ENCODE measurements at regions not wholly inside any gene's neighbourhood (a gene's known extent, or its start where the extent isn't known, plus 50 kb on each side); places are given as distances from the start of the nearest gene placed in this dataset.

DNA sequence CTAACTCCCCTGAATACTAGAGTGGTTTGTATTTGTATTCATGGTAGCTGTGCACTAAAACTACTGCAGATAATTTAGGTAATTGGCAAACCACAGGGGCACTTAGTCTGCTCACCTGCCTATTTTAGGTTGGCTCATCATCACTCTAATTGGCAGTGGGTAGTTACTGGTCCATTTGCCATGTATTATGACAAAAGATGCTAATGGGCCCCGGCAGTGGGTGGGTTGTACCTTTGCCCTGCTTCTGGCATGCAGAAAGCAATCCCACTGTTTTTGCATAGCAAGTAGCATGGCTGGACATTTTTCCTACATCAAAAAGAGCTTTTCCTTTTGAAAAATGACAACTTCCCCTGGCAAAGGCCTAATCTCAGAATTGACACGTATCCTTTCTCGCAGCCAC, 741.4 kb upstream of the MAP3K7 start:
- ATAC-seq: no peak
- no peaks in the 10 kb centered on the region for H3K36me3 ChIP-seq (ENCODE audit: low read depth)
- TF ChIP-seq, protein P1, sequence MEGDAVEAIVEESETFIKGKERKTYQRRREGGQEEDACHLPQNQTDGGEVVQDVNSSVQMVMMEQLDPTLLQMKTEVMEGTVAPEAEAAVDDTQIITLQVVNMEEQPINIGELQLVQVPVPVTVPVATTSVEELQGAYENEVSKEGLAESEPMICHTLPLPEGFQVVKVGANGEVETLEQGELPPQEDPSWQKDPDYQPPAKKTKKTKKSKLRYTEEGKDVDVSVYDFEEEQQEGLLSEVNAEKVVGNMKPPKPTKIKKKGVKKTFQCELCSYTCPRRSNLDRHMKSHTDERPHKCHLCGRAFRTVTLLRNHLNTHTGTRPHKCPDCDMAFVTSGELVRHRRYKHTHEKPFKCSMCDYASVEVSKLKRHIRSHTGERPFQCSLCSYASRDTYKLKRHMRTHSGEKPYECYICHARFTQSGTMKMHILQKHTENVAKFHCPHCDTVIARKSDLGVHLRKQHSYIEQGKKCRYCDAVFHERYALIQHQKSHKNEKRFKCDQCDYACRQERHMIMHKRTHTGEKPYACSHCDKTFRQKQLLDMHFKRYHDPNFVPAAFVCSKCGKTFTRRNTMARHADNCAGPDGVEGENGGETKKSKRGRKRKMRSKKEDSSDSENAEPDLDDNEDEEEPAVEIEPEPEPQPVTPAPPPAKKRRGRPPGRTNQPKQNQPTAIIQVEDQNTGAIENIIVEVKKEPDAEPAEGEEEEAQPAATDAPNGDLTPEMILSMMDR (IDR thresholded peaks at IDR 0.05): no peak
- intact Hi-C loops (cut with DNase I, micrococcal nuclease): no loop called here
- no peak overlapping the region for H3K4me3 ChIP-seq
- H3K9me3 ChIP-seq: no peaks in the 10 kb centered on the region
- H3K4me1 ChIP-seq (ENCODE audit: low read depth): no peaks in the 10 kb centered on the region
- no peak for DNase-seq

DNA sequence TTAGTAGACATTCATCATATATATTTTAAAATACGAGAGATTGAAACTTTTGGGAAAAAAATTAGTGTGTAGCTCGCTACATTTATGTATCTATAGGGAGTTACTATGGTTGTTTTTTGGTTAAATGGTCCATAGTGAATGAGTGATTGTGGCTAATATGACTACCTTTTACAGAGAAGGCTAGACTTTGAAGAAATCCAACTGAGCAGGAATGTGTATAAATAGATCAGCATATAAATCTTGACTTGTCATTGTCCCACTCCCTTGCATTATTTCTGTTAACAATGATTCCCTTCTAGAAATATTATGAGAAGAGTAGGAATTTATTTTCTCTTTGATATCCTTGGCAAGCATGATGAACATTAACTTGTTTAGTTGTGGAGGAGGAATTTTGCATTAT, 737.8 kb upstream of the MAP3K7 start:
- intact Hi-C loops (cut with DNase I, micrococcal nuclease): no loop called here
- DNase-seq (no peak), ATAC-seq (no peak)
- Histone ChIP-seq H3K4me1 (ENCODE audit: low read depth) (no peaks in the 10 kb centered on the region), H3K36me3 (ENCODE audit: low read depth) (no peaks in the 10 kb centered on the region), H3K4me3 (no peak overlapping the region), H3K9me3 (no peaks in the 10 kb centered on the region)
- TF ChIP-seq, protein P1 (IDR thresholded peaks at IDR 0.05): no peak

DNA sequence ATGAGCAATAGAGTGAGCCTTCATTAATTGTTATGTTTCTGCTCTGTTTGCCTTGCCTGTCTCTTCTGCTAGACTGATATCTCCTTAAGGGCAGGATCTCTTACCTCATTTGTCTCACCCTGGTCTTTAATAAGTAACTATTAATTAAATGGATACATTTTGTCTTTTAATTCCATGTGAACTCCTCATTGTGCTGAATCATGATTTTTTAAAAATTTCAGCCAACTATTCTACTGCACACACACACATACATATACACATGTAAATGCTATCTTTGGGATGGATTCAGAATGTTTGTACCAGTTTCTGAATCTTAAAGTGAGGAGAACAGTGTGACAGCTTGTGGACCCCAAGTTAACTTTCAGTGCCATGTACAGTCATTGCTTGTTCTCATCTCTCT, 731.1 kb upstream of the MAP3K7 start:
- H3K4me1 ChIP-seq (ENCODE audit: low read depth): no peaks in the 10 kb centered on the region
- ATAC-seq (no peak), DNase-seq (no peak)
- H3K9me3 ChIP-seq: no peaks in the 10 kb centered on the region
- TF ChIP-seq, protein P1 (IDR thresholded peaks at IDR 0.05): no peak
- intact Hi-C loops (cut with DNase I, micrococcal nuclease): no loop called here
- H3K36me3 ChIP-seq (ENCODE audit: low read depth): no peaks in the 10 kb centered on the region
- H3K4me3 ChIP-seq: no peak overlapping the region

DNA sequence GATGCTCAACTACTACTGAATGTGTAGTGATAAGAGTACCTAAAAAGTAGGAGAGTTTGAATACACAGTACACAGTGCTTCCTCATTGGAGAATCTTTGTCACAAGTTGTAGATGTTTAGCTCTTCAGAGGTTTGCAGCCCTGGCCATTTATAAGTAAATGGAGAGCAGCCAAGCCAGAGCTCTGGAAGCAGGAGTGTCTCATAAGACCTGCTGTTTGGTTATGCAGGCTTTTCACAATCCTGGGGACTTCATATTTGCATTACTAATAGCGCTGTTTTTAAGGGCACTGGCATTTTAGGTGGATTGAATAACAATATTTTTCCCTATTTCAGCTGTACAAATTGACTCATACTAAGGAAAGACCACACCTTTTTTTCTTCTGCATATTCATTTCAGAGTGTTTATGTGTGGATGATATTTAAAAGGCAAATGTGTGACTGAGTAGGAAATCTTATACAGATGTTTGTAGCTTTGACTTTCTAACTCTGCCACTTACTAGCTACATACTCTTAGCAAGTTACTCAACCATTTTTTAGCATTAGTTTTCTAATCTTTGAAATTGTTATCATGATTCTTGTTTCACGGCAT, 730.5 kb upstream of the MAP3K7 start:
- H3K9me3 ChIP-seq: no peaks in the 10 kb centered on the region
- intact Hi-C loops (cut with DNase I, micrococcal nuclease): no loop called here
- H3K4me3 ChIP-seq: no peak overlapping the region
- ATAC-seq: no peak
- no peaks in the 10 kb centered on the region for H3K4me1 ChIP-seq (ENCODE audit: low read depth)
- DNase-seq: no peak
- TF ChIP-seq, protein P1 (IDR thresholded peaks at IDR 0.05): no peak
- H3K36me3 ChIP-seq (ENCODE audit: low read depth): no peaks in the 10 kb centered on the region

DNA sequence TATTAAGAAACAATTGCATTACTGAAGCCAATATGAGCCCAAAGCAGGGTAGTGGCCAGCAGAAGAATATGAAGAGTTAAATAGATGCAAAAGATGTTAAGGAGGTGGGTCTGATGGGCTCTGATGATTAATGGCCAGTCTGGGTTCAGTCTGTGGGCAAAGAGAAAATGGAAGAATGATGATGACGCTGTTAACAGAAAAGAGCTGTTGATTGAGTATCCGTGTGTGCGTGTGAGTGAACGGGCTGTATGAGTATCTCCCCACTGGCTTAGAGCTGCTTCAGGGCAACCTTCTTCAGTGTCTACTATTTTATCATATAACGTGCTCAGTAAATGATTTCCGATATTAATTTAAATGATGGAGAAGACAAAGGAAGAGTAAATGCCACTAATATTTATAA, 723.3 kb upstream of the MAP3K7 start:
- DNase-seq (no peak), ATAC-seq (no peak)
- Histone ChIP-seq H3K4me1 (ENCODE audit: low read depth) (no peaks in the 10 kb centered on the region), H3K4me3 (no peak overlapping the region), H3K9me3 (no peaks in the 10 kb centered on the region), H3K36me3 (ENCODE audit: low read depth) (no peaks in the 10 kb centered on the region)
- intact Hi-C loops (cut with DNase I, micrococcal nuclease): no loop called here
- TF ChIP-seq, protein P1 (IDR thresholded peaks at IDR 0.05): no peak

DNA sequence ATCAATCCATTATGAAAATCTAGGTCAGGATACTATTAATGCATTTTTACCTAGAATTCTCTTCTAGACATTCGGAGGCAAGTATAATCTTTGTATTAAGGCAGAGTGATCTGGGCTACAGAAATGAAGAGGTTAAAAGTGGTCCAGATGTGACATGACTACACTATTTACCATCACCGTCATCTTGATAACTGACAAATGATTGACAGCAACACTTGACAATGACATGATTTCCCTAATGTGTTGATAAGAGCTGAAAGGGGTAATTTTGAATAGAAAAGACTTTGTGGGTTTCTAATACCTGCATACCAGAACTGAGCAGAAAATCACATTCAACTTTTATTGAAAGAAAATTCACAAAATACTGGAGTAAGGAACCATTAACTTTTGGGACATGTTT, 718.9 kb upstream of the MAP3K7 start:
- intact Hi-C loops (cut with DNase I, micrococcal nuclease): no loop called here

More for the DNA sequence above, 718.9 kb upstream of the MAP3K7 start:
- TF ChIP-seq, protein P1 (IDR thresholded peaks at IDR 0.05): no peak
- Histone ChIP-seq H3K4me1 (ENCODE audit: low read depth) (no peaks in the 10 kb centered on the region), H3K9me3 (no peaks in the 10 kb centered on the region), H3K36me3 (ENCODE audit: low read depth) (no peaks in the 10 kb centered on the region), H3K4me3 (no peak overlapping the region)
- ATAC-seq (no peak), DNase-seq (no peak)
